SIG-M5 treated with dmso at 0.1 percent for 504 hours (cell line): ENCODE measurements at regions not wholly inside any gene's neighbourhood (a gene's known extent, or its start where the extent isn't known, plus 50 kb on each side); places are given as distances from the start of the nearest gene placed in this dataset.
A peak's percentile ranks its signal among the peaks of the same experiment; 100 is the strongest.
"Not testable (repeated sequence)": the region's sequence is repeated elsewhere in the genome, so short reads cannot be mapped to it uniquely, and the experiment has no call there.

Experiments used
- DNase-seq: peaks from one replicate; lab custom pipeline; 2025; ENCODE audit not compliant: unreplicated experiment; lab: John Stamatoyannopoulos, UW

DNA sequence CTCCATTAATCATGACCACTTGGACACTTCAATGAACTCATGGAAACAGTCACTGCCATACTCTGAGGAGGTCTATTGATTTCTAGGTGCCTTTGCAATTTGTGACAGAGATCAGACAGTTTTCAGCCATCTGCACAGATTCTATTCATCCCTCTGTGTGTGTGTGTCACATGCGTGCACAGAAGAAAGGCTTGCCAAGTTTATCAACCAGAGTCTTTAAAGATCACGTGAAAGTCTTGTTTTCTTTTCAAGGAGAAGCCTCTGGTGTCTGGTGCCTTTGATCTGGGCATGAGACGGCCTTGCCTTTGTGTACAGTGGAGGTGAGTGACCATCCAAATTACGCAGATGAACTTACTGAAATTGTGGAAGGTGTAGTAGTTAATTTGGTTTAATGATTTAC lies 164.2 kb downstream of the VAPA start:
- no peak for DNase-seq

- DNase-seq, result no peak
Observed at GRCh38 chr18:10080372-10080771, 166.6 kb downstream of the VAPA start.

DNA sequence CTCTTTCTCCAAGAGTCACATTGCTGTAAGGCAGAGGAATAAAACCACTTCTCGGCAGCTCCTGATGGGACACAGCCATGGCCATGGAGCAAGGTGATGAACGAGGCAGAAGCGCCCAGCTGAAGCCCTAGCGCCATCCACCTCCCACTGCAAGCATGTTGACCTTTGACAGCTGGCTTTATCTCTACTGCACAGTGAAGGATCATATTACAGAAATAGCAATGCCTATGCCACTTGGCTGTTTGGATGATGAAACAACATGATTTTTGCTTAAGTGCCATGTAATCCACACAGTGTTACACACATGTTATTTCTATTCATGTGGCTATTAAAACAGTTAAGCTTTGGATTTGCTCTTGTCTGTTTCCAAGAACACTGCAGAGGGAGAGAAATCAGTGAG lies 167.7 kb downstream of the VAPA start:
- DNase-seq, result no peak

DNA sequence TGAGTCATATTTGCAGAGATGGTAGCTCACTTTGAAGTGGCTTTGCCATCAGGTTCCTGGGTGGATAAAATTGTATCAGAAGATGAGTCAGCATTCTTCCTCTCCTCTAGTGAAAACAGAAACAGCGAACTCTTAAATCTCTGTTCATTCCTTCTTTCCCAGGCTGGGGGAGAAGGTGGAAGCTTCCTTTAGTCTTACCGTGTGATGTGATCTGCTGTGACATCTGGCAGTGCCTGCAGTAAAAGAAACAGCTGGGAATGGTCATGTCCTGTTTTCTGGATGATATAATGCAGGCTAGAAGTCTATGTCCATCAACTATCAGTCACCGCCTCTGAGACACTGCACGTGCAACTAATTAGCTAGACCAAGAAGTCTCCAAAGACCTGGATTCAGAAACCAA lies 171.6 kb downstream of the VAPA start:
- no peak for DNase-seq

GRCh38 chr18:10085876-10086275 lies 172.1 kb downstream of the VAPA start:
- no peak for DNase-seq

- DNase-seq, result no peak
Observed at GRCh38 chr18:10086458-10087210, 172.8 kb downstream of the VAPA start.

GRCh38 chr18:10088734-10089133 lies 174.9 kb downstream of the VAPA start:
- no peak for DNase-seq

GRCh38 chr18:10089881-10090280 lies 176.1 kb downstream of the VAPA start:
- no peak for DNase-seq

GRCh38 chr18:10090668-10091067 lies 176.9 kb downstream of the VAPA start:
- DNase-seq, result no peak

GRCh38 chr18:10093445-10093844 lies 179.6 kb downstream of the VAPA start:
- DNase-seq, result no peak

DNA sequence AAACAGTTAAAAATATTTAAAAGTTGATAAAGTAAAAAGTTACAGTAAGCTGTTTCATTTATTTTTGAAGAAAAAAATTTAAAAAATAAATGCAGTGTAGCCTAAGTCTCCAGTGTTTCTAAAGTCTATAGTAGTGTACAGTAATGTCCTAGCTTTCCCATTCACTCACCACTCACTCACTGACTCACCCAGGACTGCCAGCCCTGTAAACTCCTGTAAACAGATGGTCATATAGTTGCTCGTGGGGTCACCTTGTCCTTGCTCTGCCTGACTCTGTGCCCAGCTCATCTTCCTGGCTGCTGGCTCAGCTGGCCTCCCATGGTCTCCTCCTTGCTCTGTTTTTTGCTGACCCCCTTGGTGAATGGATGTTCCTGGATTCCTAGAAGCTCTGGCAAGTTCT lies 180.3 kb downstream of the VAPA start:
- no peak for DNase-seq

DNA sequence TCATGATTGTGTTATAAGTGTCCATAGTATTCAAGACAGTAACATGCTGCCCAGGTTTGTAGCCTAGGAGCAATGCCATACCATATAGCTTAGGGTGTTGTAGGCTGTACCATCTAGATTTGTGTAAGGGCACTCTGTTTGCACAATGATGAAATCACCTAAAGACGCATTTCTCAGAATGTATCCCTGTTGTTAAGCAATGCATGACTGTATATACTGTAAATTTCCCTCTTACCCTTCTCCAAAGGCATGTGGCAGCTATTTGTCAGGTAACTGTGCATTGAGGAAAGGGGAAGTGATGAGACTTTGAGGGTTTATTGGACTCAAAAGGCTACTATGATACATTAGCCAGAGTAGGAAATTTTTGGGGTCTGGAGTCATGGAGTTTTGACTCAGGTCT lies 180.8 kb downstream of the VAPA start:
- peak; percentile 49 for DNase-seq

DNA sequence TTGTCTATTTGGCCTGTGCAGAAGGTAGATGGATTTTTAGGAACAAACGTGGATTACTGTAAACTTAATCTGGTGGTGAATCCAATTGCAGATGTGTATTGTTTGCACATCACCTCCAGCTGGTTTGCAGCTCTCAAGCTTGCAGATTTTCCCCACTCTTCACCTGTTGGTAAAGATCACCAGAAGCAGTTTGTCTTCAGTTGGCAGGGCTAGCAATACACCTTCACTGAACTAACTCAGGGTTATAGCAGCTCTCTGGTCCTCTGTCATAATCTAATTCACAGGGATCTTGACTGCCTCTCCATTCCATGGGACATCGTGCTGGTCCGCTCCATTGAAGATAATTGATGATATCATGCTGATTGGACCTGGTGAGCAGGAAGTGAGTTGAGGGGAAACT lies 181.5 kb downstream of the VAPA start:
- no peak for DNase-seq

DNA sequence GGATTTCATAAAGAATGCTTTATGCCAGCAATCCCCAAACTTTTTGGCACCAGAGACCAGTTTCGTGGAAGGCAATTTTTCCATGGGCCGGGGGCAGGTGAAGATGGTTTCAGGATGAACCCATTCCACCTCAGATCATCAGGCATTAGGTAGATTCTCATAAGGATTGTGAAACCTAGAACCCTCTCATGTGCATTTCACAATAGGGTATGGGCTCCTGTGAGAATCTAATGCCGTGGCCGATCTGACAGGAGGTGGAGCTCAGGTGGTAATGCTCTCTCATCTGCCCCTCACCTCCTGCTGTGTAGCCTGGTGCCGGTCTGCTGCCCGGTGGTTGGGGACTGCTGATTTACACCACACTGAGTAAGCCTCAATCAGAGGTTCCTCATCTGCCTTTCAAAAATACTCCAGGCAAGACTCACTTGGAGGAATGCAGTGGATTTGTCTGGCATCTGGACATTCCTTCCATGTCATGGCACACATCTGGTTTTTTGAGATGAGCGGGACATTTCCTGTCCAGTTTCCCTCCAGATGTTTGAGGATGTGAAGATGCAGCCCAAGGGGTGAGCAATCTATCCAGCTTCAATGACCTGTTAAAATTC lies 185.8 kb downstream of the VAPA start:
- no peak for DNase-seq

DNA sequence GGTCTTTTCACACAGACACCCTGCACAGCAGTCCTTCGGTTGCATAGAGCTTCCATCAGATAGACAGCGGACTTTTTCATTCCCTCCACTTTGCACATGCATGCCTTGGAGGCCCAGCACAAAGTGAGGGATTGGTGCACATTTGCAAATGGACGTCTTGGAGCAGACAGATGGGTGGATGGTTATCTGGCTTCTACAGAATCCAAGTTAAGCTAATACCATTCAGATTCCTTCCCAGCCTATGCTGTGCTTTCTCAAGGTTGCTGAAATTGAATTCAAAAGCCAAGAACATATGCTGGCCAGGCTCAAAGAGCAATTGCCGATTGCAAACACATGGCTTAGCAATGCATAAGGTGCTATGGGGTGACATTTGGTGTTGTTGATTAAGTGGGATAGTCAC lies 186.4 kb downstream of the VAPA start:
- DNase-seq, result no peak

DNA sequence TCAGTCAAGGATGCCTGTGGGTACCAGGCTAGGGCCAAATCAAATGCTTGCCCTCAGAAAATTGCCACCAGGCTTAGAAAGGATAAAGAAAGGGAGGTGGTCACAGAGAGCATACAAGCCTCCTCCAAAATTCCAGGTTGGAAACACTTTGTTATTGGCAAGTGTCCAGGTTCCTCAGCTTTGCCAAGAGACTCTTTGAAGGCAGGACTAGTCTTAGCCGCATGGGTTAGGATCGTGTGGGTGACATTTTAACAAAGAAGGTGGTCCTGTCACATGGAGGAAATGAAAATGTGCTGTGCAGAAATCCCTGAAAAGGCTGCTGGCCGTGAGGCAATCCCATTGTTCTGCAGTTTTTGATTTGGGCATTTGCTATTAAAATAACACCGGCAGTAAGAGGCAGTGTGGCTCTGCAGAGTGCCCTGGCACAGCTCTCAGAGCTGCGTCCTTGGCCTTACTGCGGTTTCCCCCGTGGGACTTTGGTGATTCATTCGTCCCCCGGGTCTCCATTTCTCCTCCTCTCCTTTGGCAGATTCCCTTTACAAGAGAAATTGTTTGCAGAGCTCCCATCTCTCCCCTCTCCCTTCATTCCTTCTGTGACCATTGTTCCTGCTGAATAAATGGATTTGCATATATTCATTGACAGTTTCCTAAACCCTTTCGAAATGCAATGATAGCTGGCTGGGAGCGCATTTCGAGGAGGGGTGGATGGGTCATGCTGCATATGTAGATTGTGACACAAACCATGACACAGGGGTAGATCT lies 187.3 kb downstream of the VAPA start:
- no peak for DNase-seq

DNA sequence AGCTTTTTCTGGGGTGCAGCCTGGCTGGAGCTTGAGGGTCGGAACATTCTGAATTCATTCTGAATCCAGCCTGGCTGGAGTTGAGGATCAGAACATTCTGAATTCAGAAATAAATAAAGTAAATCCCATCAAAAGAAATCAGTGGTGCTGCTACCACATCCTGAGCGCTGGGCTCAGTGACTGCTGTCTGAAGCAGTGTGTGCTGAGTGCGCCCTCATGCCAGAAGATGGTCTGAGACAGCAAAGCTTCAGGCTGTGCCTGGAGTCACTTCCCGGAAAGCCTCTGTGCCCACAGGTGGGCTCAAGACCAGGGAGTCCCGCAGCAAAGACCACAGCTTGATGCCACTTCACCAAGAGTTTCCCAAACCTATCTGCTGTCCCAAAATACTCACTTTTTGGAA lies 187.9 kb downstream of the VAPA start:
- DNase-seq, result no peak

DNA sequence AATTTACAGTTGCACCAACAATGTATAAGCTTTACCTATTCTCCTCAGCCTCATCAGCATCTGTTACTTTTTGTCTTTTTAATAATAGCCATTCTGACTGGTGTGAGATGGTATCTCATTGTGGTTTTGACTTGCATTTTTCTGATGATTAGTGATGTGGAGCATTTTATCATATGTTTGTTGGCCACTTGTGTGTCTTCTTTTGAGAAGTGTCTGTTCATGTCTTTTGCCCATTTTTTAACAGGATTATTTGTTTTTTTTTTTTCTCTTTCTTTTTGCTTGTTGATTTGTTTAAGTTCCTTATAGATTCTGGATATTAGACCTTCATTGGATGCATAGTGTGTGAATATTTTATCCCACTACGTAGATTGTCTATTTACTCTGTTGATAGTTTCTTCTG lies 191.3 kb downstream of the VAPA start:
- not testable (repeated sequence) for DNase-seq

GRCh38 chr18:10111191-10111590 lies 197.4 kb downstream of the VAPA start:
- peak; percentile 89 for DNase-seq

DNA sequence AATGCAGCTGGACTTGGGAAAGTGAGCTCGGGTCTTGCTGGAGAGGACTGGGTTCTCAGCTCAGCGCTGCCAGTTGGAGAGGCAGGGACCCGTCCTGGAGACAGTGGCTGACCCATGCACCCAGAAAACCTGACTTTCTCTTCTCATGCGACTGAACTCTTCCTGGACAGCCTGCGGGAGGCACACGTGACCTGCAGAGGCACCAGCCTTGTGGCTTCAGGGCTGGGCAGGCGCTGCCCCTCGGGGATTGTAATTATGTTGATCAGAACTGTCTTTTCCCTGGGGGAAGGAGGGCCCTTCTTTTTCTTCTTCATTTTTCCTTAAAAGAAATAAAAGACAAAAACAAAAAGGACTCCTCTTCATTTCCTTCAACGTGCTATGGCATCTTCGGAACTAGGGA lies 198.1 kb downstream of the VAPA start:
- no peak for DNase-seq

DNA sequence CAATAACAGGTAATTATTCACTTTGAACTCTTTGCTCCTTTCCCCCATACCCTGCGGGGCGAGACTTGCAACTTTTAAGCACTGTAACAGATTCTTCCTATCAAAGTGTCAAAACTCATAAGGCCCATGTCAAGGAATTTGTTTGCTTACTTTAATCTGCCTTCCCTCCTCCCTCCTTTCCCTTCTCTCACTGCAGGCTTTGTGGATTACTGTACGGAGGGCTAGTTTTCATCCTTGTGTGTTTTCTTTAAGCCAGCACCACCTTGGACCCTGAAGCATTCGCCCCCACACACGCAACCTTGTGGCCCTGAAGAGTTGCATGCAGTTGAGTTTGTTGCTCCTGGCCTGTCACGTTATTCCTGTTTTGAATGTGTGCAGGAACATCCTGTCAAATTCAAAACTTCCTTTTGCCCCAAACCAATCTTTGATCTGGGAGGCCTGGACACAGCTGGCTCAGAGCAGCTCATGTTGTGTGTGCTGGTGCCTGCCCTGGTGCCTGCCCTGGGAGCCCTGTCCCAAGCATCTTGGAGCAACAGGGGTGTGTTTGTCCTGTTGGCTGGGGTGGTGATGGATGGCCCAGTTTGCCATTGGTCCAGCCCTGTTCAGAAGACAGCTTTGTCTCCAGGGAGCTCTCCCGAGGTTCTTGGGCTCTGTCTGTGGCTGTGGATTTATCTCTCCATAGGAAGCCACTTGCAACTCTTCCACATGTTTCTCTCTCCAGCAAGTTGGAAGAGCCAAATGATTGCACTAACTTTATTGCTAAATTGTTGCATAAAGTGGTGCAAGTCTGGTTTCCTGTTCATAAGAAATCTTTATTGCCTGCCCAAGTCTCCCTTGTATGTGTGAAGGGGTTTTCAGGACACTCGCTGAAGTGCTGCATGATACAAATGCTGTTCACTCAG lies 199.6 kb downstream of the VAPA start:
- DNase-seq, result peak; percentile 92
